ENCODE measurements at regions not wholly inside any gene's neighbourhood (a gene's known extent, or its start where the extent isn't known, plus 50 kb on each side); places are given as distances from the start of the nearest gene placed in this dataset.

- H3K27me3 Mint-ChIP-seq: peaks cover 8% of the 10 kb centered on the region
- no peaks in the 10 kb centered on the region for H3K4me1 Mint-ChIP-seq
- H3K9me3 Mint-ChIP-seq: no peaks in the 10 kb centered on the region
- H3K36me3 Mint-ChIP-seq (ENCODE audit: low read depth): no peaks in the 10 kb centered on the region
- no peak overlapping the region for H3K4me3 Mint-ChIP-seq
- no peak overlapping the region for H3K27ac Mint-ChIP-seq
- ATAC-seq (replicated peaks): no peak
These were observed 57.9 kb downstream of the NPY start for GRCh38 chr7:24341691-24342413.

GRCh38 chr7:24343614-24344013, 59.6 kb downstream of the NPY start:
- no peaks in the 10 kb centered on the region for H3K4me1 Mint-ChIP-seq

GRCh38 chr7:24346129-24346528, 62.1 kb downstream of the NPY start:
- H3K27me3 Mint-ChIP-seq: peaks cover 21% of the 10 kb centered on the region
- no peaks in the 10 kb centered on the region for H3K36me3 Mint-ChIP-seq (ENCODE audit: low read depth)
- H3K4me3 Mint-ChIP-seq: no peak overlapping the region
- H3K9me3 Mint-ChIP-seq: no peaks in the 10 kb centered on the region
- no peak for ATAC-seq (replicated peaks)
- H3K27ac Mint-ChIP-seq: no peak overlapping the region
- no peaks in the 10 kb centered on the region for H3K4me1 Mint-ChIP-seq

More at GRCh38 chr7:24343614-24344013, 59.6 kb downstream of the NPY start:
- H3K27ac Mint-ChIP-seq: no peak overlapping the region
- peaks cover 4% of the 10 kb centered on the region for H3K27me3 Mint-ChIP-seq
- no peak overlapping the region for H3K4me3 Mint-ChIP-seq
- no peaks in the 10 kb centered on the region for H3K36me3 Mint-ChIP-seq (ENCODE audit: low read depth)
- no peak for ATAC-seq (replicated peaks)
- H3K9me3 Mint-ChIP-seq: no peaks in the 10 kb centered on the region

GRCh38 chr7:24346716-24347115, 62.7 kb downstream of the NPY start:
- no peaks in the 10 kb centered on the region for H3K9me3 Mint-ChIP-seq
- no peaks in the 10 kb centered on the region for H3K36me3 Mint-ChIP-seq (ENCODE audit: low read depth)
- no peak overlapping the region for H3K4me3 Mint-ChIP-seq
- H3K27ac Mint-ChIP-seq: no peak overlapping the region
- no peak for ATAC-seq (replicated peaks)
- peaks cover 23% of the 10 kb centered on the region for H3K27me3 Mint-ChIP-seq
- no peaks in the 10 kb centered on the region for H3K4me1 Mint-ChIP-seq

GRCh38 chr7:24349339-24349738, 65.3 kb downstream of the NPY start:
- no peaks in the 10 kb centered on the region for H3K9me3 Mint-ChIP-seq
- no peak overlapping the region for H3K27ac Mint-ChIP-seq
- H3K36me3 Mint-ChIP-seq (ENCODE audit: low read depth): no peaks in the 10 kb centered on the region
- H3K4me3 Mint-ChIP-seq: no peak overlapping the region
- no peaks in the 10 kb centered on the region for H3K4me1 Mint-ChIP-seq
- peaks cover 30% of the 10 kb centered on the region for H3K27me3 Mint-ChIP-seq
- ATAC-seq (replicated peaks): no peak

- Mint-ChIP-seq H3K9me3 (no peaks in the 10 kb centered on the region), H3K27ac (no peak overlapping the region), H3K27me3 (peaks cover 26% of the 10 kb centered on the region), H3K36me3 (ENCODE audit: low read depth) (no peaks in the 10 kb centered on the region), H3K4me3 (no peak overlapping the region), H3K4me1 (peaks cover 6% of the 10 kb centered on the region)
- ATAC-seq (replicated peaks): no peak
These were observed 70.5 kb downstream of the NPY start for GRCh38 chr7:24354456-24354855.

GRCh38 chr7:24356718-24357386, 72.9 kb downstream of the NPY start:
- H3K9me3 Mint-ChIP-seq: no peaks in the 10 kb centered on the region
- no peak overlapping the region for H3K4me3 Mint-ChIP-seq
- peaks cover 6% of the 10 kb centered on the region for H3K4me1 Mint-ChIP-seq
- peaks cover 22% of the 10 kb centered on the region for H3K27me3 Mint-ChIP-seq
- no peaks in the 10 kb centered on the region for H3K36me3 Mint-ChIP-seq (ENCODE audit: low read depth)
- peak; percentile 85 for ATAC-seq (replicated peaks)
- H3K27ac Mint-ChIP-seq: peak overlapping the region; percentile 53

GRCh38 chr7:24361001-24361400, 77.0 kb downstream of the NPY start:
- Mint-ChIP-seq H3K4me1 (peaks cover 6% of the 10 kb centered on the region), H3K36me3 (ENCODE audit: low read depth) (no peaks in the 10 kb centered on the region), H3K4me3 (no peak overlapping the region), H3K9me3 (no peaks in the 10 kb centered on the region), H3K27ac (no peak overlapping the region), H3K27me3 (peaks cover 19% of the 10 kb centered on the region)
- no peak for ATAC-seq (replicated peaks)

GRCh38 chr7:24365606-24366005, 81.6 kb downstream of the NPY start:
- H3K27me3 Mint-ChIP-seq: peaks cover 21% of the 10 kb centered on the region
- no peak overlapping the region for H3K4me3 Mint-ChIP-seq
- H3K36me3 Mint-ChIP-seq (ENCODE audit: low read depth): no peaks in the 10 kb centered on the region
- H3K4me1 Mint-ChIP-seq: no peaks in the 10 kb centered on the region
- ATAC-seq (replicated peaks): no peak
- H3K9me3 Mint-ChIP-seq: no peaks in the 10 kb centered on the region
- no peak overlapping the region for H3K27ac Mint-ChIP-seq

GRCh38 chr7:24366876-24367275, 82.9 kb downstream of the NPY start:
- Mint-ChIP-seq H3K4me1 (no peaks in the 10 kb centered on the region), H3K27me3 (peaks cover 17% of the 10 kb centered on the region), H3K36me3 (ENCODE audit: low read depth) (no peaks in the 10 kb centered on the region), H3K4me3 (no peak overlapping the region), H3K9me3 (no peaks in the 10 kb centered on the region), H3K27ac (no peak overlapping the region)
- ATAC-seq (replicated peaks): no peak

- no peak overlapping the region for H3K27ac Mint-ChIP-seq
- H3K9me3 Mint-ChIP-seq: no peaks in the 10 kb centered on the region
- H3K4me3 Mint-ChIP-seq: no peak overlapping the region
- no peaks in the 10 kb centered on the region for H3K4me1 Mint-ChIP-seq
- no peak for ATAC-seq (replicated peaks)
- peaks cover 21% of the 10 kb centered on the region for H3K27me3 Mint-ChIP-seq
- H3K36me3 Mint-ChIP-seq (ENCODE audit: low read depth): no peaks in the 10 kb centered on the region
These were observed 84.2 kb downstream of the NPY start for GRCh38 chr7:24368161-24368560.

- no peaks in the 10 kb centered on the region for H3K9me3 Mint-ChIP-seq
- H3K4me1 Mint-ChIP-seq: no peaks in the 10 kb centered on the region
- ATAC-seq (replicated peaks): peak; percentile 40
- H3K27ac Mint-ChIP-seq: no peak overlapping the region
- H3K4me3 Mint-ChIP-seq: no peak overlapping the region
- H3K27me3 Mint-ChIP-seq: peaks cover 21% of the 10 kb centered on the region
- H3K36me3 Mint-ChIP-seq (ENCODE audit: low read depth): no peaks in the 10 kb centered on the region
These were observed 86.6 kb downstream of the NPY start for GRCh38 chr7:24370541-24370940.

- Mint-ChIP-seq H3K36me3 (ENCODE audit: low read depth) (no peaks in the 10 kb centered on the region), H3K27me3 (peaks cover 9% of the 10 kb centered on the region), H3K27ac (no peak overlapping the region), H3K4me3 (no peak overlapping the region), H3K9me3 (no peaks in the 10 kb centered on the region), H3K4me1 (no peaks in the 10 kb centered on the region)
- no peak for ATAC-seq (replicated peaks)
These were observed 89.3 kb downstream of the NPY start for GRCh38 chr7:24372961-24373955.

- H3K27ac Mint-ChIP-seq: no peak overlapping the region
- no peaks in the 10 kb centered on the region for H3K4me1 Mint-ChIP-seq
- no peak for ATAC-seq (replicated peaks)
- H3K36me3 Mint-ChIP-seq (ENCODE audit: low read depth): no peaks in the 10 kb centered on the region
- no peaks in the 10 kb centered on the region for H3K9me3 Mint-ChIP-seq
- no peak overlapping the region for H3K4me3 Mint-ChIP-seq
- peaks cover 4% of the 10 kb centered on the region for H3K27me3 Mint-ChIP-seq
These were observed 95.1 kb downstream of the NPY start for GRCh38 chr7:24378871-24379616.

Measured in activated T-helper 17 cell treated with anti-CD3 and anti-CD28 coated beads, Interleukin-2, amount 50 U/mL, for 72 hours (primary cell).